ENCODE measurements at regions not wholly inside any gene's neighbourhood (a gene's known extent, or its start where the extent isn't known, plus 50 kb on each side); places are given as distances from the start of the nearest gene placed in this dataset.

DNA sequence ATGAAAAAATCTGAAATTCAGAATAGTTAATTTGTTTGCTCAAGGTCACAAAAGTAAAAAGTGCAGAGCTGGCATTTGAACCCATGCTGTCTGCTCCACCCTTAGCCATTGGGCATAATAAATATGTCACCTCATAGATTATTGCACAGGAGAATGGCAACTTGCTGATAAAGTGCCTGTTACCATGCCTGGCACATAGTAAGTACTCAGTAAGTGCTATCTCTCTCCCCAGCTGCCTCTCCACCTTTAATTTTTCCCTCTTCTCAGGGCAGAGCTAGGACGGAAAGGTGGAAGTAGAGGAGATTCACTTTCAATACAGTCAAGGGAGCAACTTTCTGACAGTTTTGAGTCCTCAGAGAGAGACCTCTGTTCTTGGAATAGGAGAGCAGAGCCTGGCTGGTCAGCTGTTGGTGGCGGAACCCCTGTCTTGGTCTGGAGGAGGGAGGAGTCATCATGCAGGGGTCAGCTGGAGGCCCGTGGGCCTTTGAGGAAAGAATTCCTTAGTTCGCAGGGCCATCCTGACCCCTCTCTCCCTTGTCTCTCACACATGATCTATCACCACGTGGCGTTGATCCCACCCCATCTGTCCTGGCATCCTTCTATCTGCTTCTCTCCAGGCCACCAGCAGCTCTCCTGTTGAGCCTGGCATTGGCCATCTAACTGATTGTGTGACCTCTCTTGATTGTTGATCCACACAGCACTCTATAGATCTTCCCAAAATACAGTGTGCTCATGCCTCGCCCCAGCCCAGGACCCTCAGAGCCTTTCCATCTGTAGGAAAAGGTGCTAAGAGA, 149.3 kb downstream of the RPLP1 start:
- WGBS (ENCODE audit: missing lambda C conversion rate), result 87% methylated on average over 7 of the region's 7 CpGs
- DNase-seq (ENCODE audit: low read depth in 1 of 2, low spot score in 1 of 2) (no peak), ATAC-seq (no peak), FAIRE-seq (no peak)
- Histone ChIP-seq H3K27ac (no peak overlapping the region), H3K4me2 (no peak overlapping the region), H3K4me3 (no peak overlapping the region), H3K9me3 (no peaks in the 10 kb centered on the region), H3K4me1 (peaks cover 12% of the 10 kb centered on the region)
- ChIA-PET POLR2A (no interaction called here), CTCF (interaction anchor here (0.9 to 1.3 kb wide), 2 partner anchors 26 to 384 kb away, joined by 3 to 4 read pairs; no protein-coding TSS in a partner anchor)
- TF ChIP-seq, protein P1, sequence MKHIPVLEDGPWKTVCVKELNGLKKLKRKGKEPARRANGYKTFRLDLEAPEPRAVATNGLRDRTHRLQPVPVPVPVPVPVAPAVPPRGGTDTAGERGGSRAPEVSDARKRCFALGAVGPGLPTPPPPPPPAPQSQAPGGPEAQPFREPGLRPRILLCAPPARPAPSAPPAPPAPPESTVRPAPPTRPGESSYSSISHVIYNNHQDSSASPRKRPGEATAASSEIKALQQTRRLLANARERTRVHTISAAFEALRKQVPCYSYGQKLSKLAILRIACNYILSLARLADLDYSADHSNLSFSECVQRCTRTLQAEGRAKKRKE (CRISPR knock-in tag; IDR thresholded peaks at IDR 0.05; ENCODE audit: low read depth), result no peak
- TF ChIP-seq KDM5A (IDR thresholded peaks at IDR 0.05) (no peak), HEYL (CRISPR knock-in tag; IDR thresholded peaks at IDR 0.05) (no peak)

DNA sequence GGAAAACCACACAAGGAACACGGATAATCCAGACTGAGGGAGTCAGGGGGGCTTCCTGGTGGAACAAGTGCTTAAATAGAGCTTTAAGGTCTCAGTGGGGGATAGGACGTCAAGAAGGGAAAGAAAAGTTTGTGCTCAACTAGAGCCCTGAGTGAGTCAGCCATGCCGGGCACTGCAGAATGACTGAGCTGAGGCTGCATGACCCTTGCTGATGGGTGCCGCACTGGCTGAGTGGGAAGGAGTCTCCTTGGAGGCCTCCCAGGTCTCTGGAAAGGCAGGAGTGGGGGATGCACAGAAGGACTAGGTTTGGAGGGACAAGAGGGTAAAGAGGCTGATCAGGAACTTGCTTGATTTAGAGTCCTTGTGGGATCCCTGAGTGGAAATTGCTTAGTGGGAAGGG, 150.3 kb downstream of the RPLP1 start:
- ATAC-seq (no peak), DNase-seq (ENCODE audit: low read depth in 1 of 2, low spot score in 1 of 2) (no peak), FAIRE-seq (no peak)
- CTCF ChIA-PET, result interaction anchor here (1.3 kb wide), 1 partner anchor 27 kb away, joined by 4 read pairs; no protein-coding TSS in a partner anchor
- Histone ChIP-seq H3K4me3 (no peak overlapping the region), H3K4me1 (peaks cover 12% of the 10 kb centered on the region), H3K4me2 (no peak overlapping the region), H3K27ac (no peak overlapping the region), H3K9me3 (no peaks in the 10 kb centered on the region)
- TF ChIP-seq EP300 (IDR thresholded peaks at IDR 0.05) (no peak), HOXA7 (CRISPR knock-in tag; IDR thresholded peaks at IDR 0.05) (no peak), NPAS2 (CRISPR knock-in tag; IDR thresholded peaks at IDR 0.05; ENCODE audit: borderline replicate concordance) (no peak), JUNB (IDR thresholded peaks at IDR 0.05) (no peak), POLR2AphosphoS2 (conservative IDR thresholded peaks at IDR 0.05; ENCODE audit: low read length) (no peak)
- TF ChIP-seq, protein P2, sequence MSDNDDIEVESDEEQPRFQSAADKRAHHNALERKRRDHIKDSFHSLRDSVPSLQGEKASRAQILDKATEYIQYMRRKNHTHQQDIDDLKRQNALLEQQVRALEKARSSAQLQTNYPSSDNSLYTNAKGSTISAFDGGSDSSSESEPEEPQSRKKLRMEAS (IDR thresholded peaks at IDR 0.05), result no peak
- WGBS (ENCODE audit: missing lambda C conversion rate), result 69% methylated on average over 4 of the region's 4 CpGs
- POLR2A ChIA-PET, result no interaction called here

DNA sequence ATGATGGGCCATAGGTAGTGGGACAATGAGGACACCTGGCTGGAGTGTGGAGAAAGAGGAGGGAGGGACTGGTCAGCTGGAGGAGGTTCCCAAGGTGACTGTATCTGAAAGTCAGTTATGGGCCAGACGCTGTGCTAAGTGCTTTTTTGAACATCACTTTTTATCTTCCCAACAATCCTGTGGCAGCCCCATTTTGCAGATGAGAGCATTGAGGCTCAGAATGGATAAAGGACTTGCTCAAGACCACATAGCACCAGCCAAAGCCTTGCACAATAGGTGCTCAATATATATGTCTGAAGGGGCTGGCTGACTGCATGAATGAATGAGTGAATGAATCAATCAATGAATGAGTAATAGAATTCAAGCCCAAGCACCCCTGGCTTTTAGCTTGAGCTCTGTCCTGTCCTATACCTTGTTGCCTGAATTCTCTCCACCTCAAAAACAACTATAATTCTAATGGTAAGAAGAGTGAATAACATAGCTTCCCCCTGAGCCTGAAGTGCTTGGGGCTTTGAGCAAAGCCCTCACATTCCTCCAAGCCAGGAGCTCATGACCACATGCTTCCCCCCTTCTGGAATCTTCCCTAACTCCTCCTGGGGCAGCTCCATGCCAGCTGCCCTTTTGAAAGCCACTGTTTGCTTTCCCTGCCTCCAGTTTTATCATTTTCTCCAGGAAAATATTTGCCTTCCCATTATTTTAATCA, 150.9 kb downstream of the RPLP1 start:
- no peak overlapping the region for H3K27ac ChIP-seq
- no peak for FAIRE-seq
- CTCF ChIA-PET, result interaction anchor here (0.7 to 1.0 kb wide), 2 partner anchors 31 to 314 kb away, joined by 3 read pairs; no protein-coding TSS in a partner anchor

More for the DNA sequence above, 150.9 kb downstream of the RPLP1 start:
- ATAC-seq, result peak in 1 of 2 experiments; percentile 10; a peak in 2 of 6 replicates
- POLR2A ChIA-PET, result no interaction called here
- Histone ChIP-seq H3K4me1 (peaks cover 12% of the 10 kb centered on the region), H3K4me2 (peak overlapping the region; percentile 23; the same call in 1 of the 3 replicates), H3K4me3 (no peak overlapping the region), H3K9me3 (no peaks in the 10 kb centered on the region)
- 0% methylated on average over 1 of the region's 1 CpG for WGBS (ENCODE audit: missing lambda C conversion rate)
- DNase-seq (ENCODE audit: low read depth in 1 of 2, low spot score in 1 of 2), result no peak
- TF ChIP-seq EHF (CRISPR knock-in tag; IDR thresholded peaks at IDR 0.05), result no peak
- TF ChIP-seq NR3C1 (IDR thresholded peaks at IDR 0.05), result no peak
- TF ChIP-seq, protein P2 (IDR thresholded peaks at IDR 0.05), result peak; percentile 55; the same call in 1 of the 2 replicates
- TF ChIP-seq, protein P3, sequence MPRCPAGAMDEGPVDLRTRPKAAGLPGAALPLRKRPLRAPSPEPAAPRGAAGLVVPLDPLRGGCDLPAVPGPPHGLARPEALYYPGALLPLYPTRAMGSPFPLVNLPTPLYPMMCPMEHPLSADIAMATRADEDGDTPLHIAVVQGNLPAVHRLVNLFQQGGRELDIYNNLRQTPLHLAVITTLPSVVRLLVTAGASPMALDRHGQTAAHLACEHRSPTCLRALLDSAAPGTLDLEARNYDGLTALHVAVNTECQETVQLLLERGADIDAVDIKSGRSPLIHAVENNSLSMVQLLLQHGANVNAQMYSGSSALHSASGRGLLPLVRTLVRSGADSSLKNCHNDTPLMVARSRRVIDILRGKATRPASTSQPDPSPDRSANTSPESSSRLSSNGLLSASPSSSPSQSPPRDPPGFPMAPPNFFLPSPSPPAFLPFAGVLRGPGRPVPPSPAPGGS (IDR thresholded peaks at IDR 0.05), result no peak
- TF ChIP-seq CEBPB (IDR thresholded peaks at IDR 0.05), result no peak
- no peak for TF ChIP-seq ESRRA (IDR thresholded peaks at IDR 0.05; ENCODE audit: borderline replicate concordance, low read length)
- TF ChIP-seq RNF2 (IDR thresholded peaks at IDR 0.05; ENCODE audit: borderline replicate concordance, low read depth), result no peak
- no peak for TF ChIP-seq GATA3 (IDR thresholded peaks at IDR 0.05; ENCODE audit: borderline replicate concordance)
- no peak for TF ChIP-seq RAD21 (conservative IDR thresholded peaks at IDR 0.05 in 1 of 2, IDR thresholded peaks at IDR 0.05 in 1 of 2)
- no peak for TF ChIP-seq FOSL2 (IDR thresholded peaks at IDR 0.05)
- no peak; the same call in 1 of the 2 replicates for TF ChIP-seq FOSL2 (CRISPR knock-in tag; IDR thresholded peaks at IDR 0.05)
- TF ChIP-seq HDAC2 (IDR thresholded peaks at IDR 0.05), result peak; percentile 55; the same call in 1 of the 2 replicates
- peak; percentile 80 for TF ChIP-seq KDM1A (IDR thresholded peaks at IDR 0.05; ENCODE audit: low read depth)
- TF ChIP-seq KDM5A (IDR thresholded peaks at IDR 0.05), result no peak
- TF ChIP-seq, protein P4, sequence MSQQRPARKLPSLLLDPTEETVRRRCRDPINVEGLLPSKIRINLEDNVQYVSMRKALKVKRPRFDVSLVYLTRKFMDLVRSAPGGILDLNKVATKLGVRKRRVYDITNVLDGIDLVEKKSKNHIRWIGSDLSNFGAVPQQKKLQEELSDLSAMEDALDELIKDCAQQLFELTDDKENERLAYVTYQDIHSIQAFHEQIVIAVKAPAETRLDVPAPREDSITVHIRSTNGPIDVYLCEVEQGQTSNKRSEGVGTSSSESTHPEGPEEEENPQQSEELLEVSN (IDR thresholded peaks at IDR 0.05; ENCODE audit: borderline replicate concordance, low read depth), result no peak
- TF ChIP-seq ZNF302 (CRISPR knock-in tag; IDR thresholded peaks at IDR 0.05), result no peak
- TF ChIP-seq TP53 (CRISPR knock-in tag; IDR thresholded peaks at IDR 0.05), result no peak
